ENCODE measurements at regions not wholly inside any gene's neighbourhood (a gene's known extent, or its start where the extent isn't known, plus 50 kb on each side); places are given as distances from the start of the nearest gene placed in this dataset.

GRCh38 chr3:111476701-111477100 is 65.3 kb upstream of the CD96 start:
- DNase-seq (ENCODE audit: low read depth): no peak

- no peak for DNase-seq (ENCODE audit: low read depth)
Observed at GRCh38 chr3:111480091-111480490, 61.9 kb upstream of the CD96 start.

- DNase-seq (ENCODE audit: low read depth): no peak
Observed at GRCh38 chr3:111481551-111481950, 60.4 kb upstream of the CD96 start.

GRCh38 chr3:111482574-111482973 is 59.4 kb upstream of the CD96 start:
- no peak for DNase-seq (ENCODE audit: low read depth)

- DNase-seq (ENCODE audit: low read depth): no peak
Observed at GRCh38 chr3:111485086-111485485, 56.9 kb upstream of the CD96 start.
